ENCODE measurements at regions not wholly inside any gene's neighbourhood (a gene's known extent, or its start where the extent isn't known, plus 50 kb on each side); places are given as distances from the start of the nearest gene placed in this dataset.
"Not testable (repeated sequence)": the region's sequence is repeated elsewhere in the genome, so short reads cannot be mapped to it uniquely, and the experiment has no call there.

GRCh38 chr5:109538692-109539091 is 128.9 kb upstream of the PJA2 start:
- intact Hi-C loops (cut with DNase I) = not testable (repeated sequence)

DNA sequence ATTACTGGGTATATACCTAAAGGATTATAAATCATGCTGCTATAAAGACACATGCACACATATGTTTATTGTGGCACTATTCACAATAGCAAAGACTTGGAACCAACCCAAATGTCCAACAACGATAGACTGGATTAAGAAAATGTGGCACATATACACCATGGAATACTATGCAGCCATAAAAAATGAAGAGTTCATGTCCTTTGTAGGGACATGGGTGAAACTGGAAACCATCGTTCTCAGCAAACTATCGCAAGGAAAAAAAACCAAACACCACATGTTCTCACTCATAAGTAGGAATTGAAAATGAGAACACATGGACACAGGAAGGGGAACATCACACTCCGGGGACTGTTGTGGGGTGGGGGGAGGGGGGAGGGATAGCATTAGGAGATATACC is 125.3 kb upstream of the PJA2 start:
- intact Hi-C loops (cut with DNase I) = not testable (repeated sequence)

More at GRCh38 chr5:109538692-109539091, 128.9 kb upstream of the PJA2 start:
- DNase-seq (ENCODE audit: low spot score) = not testable (repeated sequence)

DNA sequence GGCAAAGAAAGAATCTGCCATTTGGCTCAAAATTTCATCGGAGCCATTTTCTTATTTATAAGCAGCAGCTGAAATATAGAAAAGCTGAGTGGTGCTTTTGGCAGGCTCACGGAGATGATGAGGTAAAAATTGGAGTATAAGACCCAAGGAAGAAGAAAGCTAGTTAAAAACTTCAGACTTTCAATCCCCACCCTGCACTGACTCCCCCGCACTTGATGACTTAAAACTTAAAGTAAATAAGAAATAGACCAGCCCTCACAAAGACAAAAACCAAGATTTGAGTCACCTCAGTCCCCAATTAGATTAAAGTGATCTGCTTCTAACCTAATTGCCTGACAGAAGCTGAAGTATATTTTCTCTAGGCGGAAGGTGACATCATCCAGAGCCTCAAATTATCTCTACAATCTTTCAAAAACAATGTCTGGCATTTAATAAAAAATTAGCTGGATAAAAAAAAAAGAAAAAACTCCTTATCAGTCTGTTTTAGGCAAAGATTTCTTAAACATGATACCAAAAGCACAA is 124.0 kb upstream of the PJA2 start:
- intact Hi-C loops (cut with DNase I) = no loop called here

More for the DNA sequence above, 125.3 kb upstream of the PJA2 start:
- DNase-seq (ENCODE audit: low spot score) = not testable (repeated sequence)

GRCh38 chr5:109532773-109533364 is 123.1 kb upstream of the PJA2 start:
- DNase-seq (ENCODE audit: low spot score) = no peak
- intact Hi-C loops (cut with DNase I) = no loop called here

More for the DNA sequence above, 124.0 kb upstream of the PJA2 start:
- DNase-seq (ENCODE audit: low spot score) = no peak

DNA sequence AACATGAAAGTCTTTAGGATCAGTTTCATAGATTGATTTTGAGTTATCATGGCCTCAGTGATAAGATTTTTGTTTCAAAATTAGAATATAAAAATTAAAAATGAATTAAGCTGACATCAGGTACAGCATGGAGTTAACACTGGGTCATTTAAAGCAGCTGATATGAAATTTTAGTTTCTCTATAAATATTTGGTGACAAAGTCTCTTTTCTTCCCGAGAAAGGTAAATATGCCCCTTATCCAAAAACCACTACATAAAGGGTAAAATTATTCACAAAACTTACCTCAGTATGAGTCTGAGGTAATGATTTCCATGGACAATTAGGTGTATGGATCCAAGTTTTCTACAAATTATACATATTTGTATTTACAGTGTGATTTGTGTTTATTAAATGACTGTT is 121.5 kb upstream of the PJA2 start:
- intact Hi-C loops (cut with DNase I) = no loop called here
- DNase-seq (ENCODE audit: low spot score) = no peak

GRCh38 chr5:109529987-109530386 is 120.2 kb upstream of the PJA2 start:
- intact Hi-C loops (cut with DNase I) = no loop called here
- no peak for DNase-seq (ENCODE audit: low spot score)

DNA sequence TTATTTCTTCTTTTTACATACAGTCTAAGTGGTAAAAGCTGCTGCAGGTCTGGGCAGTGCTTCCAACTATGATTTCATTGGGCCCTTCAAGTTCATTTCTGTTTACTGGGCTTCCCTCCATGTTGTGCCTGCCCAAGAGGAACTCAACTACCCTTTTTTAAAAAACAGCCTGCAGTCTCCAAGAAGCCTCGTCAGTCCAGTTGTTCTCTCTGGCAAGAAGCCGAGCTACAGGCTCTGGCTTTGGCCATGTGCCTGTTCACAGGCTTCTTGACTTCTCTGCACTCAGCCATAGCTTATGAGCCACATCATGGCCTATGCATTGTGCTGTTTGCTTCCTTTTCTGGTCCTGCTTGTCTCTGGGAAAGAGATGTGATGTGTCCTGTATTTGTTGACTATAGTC is 119.7 kb upstream of the PJA2 start:
- intact Hi-C loops (cut with DNase I) = no loop called here
- no peak for DNase-seq (ENCODE audit: low spot score)

- DNase-seq (ENCODE audit: low spot score) = no peak
- intact Hi-C loops (cut with DNase I) = no loop called here
These were observed 114.8 kb upstream of the PJA2 start for GRCh38 chr5:109524555-109524954.

DNA sequence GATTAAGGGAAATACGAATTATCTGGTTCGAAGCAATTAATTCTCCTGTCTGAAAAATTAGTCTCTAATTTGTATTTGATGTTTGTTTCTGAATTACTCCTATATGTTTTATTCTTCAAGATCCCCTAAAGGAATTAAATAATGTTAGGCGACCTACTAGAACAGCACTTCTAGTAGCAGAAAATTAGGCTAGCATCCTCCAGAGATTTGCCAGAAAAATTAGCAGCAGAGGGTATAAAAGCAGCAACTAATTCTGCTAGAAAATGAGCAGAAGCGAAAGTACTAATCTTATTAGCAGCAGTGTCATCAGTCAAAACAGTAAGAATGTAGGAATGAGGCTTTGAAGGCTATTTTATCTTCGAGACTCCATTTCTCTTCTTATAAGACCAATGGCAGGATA is 114.3 kb upstream of the PJA2 start:
- no peak for DNase-seq (ENCODE audit: low spot score)
- intact Hi-C loops (cut with DNase I) = no loop called here

DNA sequence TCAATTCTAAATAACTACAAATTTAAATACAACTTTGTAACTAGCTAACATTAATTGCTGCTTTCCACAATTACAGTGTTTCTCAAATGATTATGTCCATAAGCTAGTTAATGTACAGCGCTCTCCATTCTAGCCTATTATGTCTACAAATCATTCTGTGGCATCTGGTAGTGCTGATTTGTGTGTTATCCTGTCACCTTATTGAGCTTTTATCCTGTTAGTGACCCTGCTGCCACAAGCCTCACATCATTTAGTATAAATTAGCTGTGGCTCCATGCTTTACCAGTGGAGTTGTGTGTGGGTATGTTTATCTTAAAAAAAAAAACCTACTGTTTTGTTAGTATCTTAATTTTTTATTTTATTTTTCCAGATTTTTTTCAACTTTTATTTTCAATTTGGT is 112.6 kb upstream of the PJA2 start:
- intact Hi-C loops (cut with DNase I) = no loop called here
- no peak for DNase-seq (ENCODE audit: low spot score)

DNA sequence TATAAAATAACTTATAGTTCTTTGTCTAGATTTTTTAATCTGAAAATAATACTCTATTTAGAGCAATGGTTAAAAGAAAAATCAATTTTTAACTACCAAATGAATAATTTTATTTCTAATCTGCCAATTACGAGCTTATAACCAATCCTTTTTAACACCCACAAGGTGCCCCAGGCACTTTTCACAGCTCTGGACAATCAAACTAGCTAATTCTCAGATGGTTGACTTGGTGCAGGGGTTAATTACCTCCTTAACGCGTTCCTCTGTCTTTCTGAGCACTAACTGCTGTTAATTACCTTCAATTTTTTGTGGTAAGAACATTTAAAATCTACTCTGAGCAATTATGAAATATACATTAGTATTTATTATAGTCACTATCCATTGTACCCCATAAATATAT is 109.6 kb upstream of the PJA2 start:
- intact Hi-C loops (cut with DNase I) = no loop called here
- no peak for DNase-seq (ENCODE audit: low spot score)

DNA sequence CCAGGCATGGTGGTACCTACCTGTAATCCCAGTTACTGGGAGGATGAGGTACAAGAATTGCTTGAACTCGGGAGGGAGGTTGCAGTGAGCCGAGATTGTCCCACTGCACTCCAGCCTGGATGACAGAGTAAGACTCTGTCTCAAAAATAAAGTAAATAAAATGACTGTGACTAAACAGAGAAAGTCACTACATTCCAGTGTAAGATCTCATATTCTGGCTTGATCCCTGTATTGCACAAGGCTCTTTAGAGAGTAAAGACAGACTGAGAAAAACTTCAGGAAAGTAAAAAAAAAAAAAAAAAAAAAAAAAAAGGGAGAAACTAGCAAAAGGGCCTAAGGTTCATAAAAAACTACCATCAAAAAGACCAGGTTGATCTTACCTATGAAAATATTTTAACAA is 106.6 kb upstream of the PJA2 start:
- DNase-seq (ENCODE audit: low spot score) = no peak
- intact Hi-C loops (cut with DNase I) = no loop called here

DNA sequence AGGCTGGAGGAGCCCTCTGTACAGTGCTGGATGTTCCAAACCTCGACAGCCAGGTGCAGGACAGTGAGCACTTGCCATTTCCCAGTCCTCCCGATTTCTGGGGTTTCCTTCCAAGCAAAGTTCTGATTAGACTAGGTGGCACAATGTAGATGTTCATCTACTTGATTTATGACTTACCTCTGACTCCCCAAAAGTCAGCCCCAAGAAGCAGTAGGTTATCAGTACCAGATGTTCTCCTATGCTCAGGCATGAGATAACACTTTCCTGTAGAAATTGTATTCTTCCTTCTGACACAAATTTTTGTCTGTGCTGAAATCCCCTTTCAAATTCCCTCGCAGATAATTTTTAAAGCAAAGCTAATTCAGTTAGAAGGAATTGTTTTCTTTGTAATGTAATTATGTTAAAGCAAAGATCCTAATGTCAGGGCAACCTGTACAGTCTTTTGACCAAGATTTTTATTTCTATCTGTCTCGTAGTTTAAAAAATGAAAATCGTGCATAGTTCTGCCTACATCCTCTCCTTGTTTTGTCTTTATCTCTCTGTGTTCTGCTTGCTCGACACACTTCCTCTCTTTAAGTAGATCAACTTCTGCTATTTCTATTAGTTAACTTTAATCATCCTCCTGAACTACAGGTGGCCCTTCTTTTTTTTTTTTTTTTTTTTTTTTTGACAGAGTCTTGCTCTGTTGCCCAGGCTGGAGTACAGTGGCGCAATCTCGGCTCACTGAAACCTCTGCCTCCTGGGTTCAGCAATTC is 102.4 kb upstream of the PJA2 start:
- intact Hi-C loops (cut with DNase I) = no loop called here
- DNase-seq (ENCODE audit: low spot score) = no peak

GRCh38 chr5:109506556-109506955 is 96.8 kb upstream of the PJA2 start:
- no peak for DNase-seq (ENCODE audit: low spot score)
- intact Hi-C loops (cut with DNase I) = no loop called here

- no peak for DNase-seq (ENCODE audit: low spot score)
- intact Hi-C loops (cut with DNase I) = no loop called here
These were observed 86.3 kb upstream of the PJA2 start for GRCh38 chr5:109496112-109496511.

DNA sequence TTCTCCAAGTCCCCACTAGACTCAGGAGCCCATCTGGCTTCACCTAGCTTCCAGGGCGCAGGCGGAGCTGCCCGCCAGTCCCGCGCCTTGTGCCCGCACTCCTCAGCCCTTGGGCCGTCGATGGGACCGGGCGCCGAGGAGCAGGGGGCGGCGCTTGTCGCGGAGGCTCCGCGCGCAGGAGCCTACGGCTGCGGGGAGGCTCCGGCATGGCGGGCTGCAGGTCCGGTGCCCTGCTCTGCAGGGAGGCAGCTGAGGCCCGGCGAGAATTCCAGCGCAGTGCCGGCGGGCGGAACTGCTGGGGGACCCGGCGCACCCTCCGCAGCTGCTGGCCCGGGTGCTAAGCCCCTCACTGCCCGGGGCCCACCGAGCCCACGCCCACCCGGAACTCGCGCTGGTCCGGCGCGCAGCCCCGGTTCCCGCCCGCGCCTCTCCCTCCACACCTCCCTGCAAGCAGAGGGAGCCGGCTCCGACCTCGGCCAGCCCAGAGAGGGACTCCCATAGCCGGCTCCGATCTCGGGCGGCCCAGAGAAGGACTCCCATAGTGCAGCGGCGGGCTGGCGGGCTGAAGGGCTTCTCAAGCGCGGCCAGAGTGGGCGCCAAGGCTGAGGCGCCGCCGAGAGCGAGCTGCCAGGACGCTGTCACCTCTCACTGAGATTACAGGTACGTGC is 78.1 kb upstream of the PJA2 start:
- intact Hi-C loops (cut with DNase I) = no loop called here
- no peak for DNase-seq (ENCODE audit: low spot score)

DNA sequence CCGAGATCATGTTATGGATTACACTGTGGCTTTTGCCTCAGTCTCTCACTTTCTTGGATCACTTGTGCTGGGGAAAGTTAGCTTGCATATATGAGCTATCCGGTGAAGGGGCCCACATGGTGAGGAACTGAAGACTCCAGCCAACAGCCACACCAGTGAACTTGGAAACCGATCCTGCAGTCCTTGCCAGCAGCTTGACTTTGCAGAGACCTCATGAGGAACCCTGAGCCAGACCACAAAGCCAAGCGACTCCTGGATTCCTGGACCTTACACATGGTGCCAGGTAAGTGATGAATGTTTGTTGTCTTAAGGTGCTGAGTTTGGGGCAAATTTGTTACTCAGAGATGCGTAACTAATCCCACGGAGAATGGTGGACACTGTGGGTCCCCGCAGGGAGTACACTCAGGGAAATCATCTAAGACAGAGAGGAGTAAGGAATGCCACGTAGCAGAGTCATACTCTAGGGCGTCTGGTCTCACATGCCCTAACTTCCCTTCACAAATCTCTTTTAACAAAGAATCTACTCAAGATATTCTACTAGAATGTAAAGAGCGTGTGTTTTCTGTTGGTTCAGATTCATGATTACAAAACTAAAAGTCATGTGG is 76.5 kb upstream of the PJA2 start:
- intact Hi-C loops (cut with DNase I) = no loop called here
- DNase-seq (ENCODE audit: low spot score) = no peak

- intact Hi-C loops (cut with DNase I) = no loop called here
- DNase-seq (ENCODE audit: low spot score) = no peak
These were observed 75.3 kb upstream of the PJA2 start for GRCh38 chr5:109485030-109485429.

GRCh38 chr5:109484597-109484996 is 74.8 kb upstream of the PJA2 start:
- DNase-seq (ENCODE audit: low spot score) = no peak
- intact Hi-C loops (cut with DNase I) = no loop called here

- DNase-seq (ENCODE audit: low spot score) = no peak
- intact Hi-C loops (cut with DNase I) = no loop called here
These were observed 73.7 kb upstream of the PJA2 start for GRCh38 chr5:109483395-109483971.

Data from cardiac septum (tissue), 1 donor.